GM12873 (cell line): ENCODE measurements at regions not wholly inside any gene's neighbourhood (a gene's known extent, or its start where the extent isn't known, plus 50 kb on each side); places are given as distances from the start of the nearest gene placed in this dataset.

Experiments
- TF ChIP-seq, protein P1 (sequence below): IDR thresholded peaks from 2 replicates; pipeline ENCODE4 v1.5.1; 2012; ENCODE audit warnings: low read depth, mild to moderate bottlenecking, moderate library complexity, low read length, control low read depth; ENCODE audit not compliant: insufficient read depth; ENCODE audit errors: missing control alignments

DNA sequence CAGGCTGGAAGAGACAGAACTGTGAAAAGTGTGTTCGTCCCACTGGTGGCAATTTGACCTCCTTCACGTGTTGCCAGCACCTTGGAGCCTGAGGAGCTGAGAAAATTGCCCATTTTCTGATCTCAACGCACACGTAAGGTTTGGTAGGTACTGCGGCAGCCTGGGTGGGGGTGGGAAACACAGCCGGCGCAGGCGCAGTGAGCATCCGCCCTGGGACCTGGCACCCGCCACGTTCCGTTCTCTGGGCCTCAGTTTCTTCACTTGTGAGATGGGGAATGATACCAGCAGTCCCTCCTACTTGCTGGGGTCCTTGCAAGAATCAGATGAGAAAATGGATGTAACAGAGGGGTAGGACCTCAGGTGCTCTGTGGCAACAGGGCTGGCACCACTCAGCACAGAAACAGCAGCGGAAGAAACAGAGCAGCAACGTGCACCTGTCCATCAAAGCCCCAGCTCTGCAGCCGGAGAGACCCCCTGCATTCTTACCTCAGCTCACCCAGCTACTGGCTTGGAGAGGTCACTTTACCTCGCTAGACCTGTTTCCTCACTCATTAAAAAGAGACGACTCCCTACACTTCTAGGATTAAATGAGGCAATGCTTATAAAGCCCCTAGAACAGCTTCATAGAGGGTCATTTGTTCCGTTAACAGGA lies 458.0 kb upstream of the ID2 start:
- TF ChIP-seq, protein P1, sequence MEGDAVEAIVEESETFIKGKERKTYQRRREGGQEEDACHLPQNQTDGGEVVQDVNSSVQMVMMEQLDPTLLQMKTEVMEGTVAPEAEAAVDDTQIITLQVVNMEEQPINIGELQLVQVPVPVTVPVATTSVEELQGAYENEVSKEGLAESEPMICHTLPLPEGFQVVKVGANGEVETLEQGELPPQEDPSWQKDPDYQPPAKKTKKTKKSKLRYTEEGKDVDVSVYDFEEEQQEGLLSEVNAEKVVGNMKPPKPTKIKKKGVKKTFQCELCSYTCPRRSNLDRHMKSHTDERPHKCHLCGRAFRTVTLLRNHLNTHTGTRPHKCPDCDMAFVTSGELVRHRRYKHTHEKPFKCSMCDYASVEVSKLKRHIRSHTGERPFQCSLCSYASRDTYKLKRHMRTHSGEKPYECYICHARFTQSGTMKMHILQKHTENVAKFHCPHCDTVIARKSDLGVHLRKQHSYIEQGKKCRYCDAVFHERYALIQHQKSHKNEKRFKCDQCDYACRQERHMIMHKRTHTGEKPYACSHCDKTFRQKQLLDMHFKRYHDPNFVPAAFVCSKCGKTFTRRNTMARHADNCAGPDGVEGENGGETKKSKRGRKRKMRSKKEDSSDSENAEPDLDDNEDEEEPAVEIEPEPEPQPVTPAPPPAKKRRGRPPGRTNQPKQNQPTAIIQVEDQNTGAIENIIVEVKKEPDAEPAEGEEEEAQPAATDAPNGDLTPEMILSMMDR: no peak

DNA sequence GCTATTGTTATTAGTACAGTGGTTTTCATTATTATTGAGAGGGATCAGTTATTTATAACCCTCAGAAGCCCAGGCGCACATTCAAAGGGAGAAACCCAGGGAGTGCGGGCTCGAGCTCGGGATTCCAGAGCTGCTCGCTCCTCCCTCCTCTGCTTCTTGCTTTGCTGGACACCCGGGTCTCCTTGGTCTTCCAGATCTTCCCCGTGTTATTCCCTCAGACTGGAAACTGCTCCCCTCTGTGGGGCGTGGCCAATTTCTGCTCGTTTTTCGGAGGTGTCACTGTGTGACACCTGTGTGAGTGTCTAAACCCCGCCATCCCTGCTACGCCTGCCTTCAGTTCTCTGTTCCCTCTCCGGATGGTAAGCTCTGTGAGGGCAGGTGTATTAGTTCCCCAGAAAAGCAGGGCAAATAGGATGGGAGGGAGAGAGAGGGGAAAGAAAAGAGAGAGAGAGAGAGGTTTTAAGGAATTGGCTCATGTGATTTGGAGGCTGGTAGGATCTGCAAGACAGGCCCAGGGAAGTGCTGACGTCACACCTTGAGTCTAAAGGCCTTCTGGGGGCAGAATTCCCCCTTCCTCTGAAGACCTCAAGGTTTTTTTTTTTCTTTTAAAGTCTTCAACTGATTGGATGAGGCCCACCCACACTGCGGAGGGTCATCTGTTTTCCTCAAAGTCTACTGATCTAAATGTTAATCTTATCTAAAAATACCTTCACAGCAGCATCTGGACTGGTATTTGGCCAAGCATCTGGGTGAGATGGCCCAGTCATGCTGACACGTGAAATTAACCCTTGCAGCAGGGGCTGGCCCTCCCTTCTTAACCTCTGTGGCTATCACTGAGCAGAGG lies 457.3 kb upstream of the ID2 start:
- TF ChIP-seq, protein P1: no peak

DNA sequence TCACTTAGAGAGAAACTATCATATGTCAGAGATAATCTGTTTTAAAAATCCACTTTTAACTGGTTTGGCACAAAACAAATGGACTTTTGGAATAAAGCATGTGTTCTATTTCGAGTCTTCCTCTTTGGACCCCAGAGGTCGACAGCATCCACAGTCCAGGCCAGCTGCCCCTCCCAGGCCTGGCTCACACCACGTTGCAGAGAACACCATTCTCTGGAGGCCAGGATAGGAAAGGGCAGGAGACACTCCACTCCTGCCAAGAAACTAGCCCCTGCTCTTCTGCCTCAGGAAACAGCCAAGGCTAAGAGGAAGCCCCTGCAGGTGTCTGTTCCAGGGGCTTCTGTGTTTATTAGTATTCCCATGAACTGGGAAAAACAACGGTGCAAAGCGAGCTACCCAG lies 456.6 kb upstream of the ID2 start:
- TF ChIP-seq, protein P1: no peak

DNA sequence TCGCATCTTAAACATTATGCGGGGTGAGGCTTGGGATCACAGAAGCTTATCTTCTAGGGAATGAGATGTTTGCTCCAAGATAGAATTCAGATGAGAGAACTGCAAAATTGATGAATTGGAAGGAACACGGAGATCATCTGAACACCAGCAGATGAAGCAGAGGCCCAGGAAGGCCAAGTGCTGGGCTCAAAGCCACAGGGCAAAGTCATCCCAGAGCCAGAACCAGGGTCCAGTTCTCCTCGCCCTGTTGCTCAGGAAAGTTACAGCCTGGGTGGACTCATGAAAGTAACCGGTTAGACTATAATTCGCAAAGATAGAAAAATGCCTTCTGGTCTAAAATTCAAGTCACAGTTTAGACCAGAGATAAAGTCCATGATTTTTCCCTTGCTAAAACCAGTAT lies 456.1 kb upstream of the ID2 start:
- TF ChIP-seq, protein P1: no peak

DNA sequence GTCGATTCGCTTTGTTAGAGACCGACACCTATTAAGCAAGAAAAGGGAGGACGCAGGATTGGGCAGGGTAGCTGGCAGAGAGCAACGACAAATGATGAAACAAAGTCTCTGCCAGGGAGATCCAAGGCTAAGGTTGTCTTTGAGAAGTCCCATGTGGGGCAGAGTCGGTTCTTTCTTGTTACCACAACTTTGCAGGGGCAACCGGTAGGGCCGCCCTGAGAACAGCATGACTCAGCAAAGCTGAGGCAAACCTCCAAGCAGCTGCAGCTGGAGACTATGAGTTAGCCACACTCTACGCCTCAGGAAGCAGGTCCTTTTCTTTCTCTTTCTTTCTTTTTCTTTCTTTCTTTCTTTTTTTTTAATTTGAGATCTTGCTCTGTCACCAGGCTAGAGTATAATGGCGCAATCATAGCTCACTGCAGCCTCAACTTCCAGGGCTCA lies 452.3 kb upstream of the ID2 start:
- TF ChIP-seq, protein P1: peak; percentile 14

DNA sequence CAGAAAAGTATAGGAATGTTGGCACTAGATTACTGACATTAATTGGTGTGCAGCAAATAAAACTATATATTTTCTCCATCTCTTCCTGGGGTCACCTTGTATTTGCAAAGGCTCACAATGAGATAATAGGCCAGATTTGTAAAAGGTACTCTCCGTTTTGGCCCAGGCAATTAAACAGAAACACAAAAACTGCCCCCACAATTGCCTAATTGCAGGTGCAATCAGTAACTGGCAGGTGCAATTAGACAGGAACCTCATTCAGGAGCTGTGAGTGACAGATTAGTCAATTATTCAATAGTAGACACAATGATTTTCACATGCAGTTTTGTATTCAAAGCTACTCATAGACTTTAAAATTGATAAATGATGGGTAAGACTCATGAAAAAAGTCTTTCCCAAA lies 451.4 kb upstream of the ID2 start:
- TF ChIP-seq, protein P1: no peak

DNA sequence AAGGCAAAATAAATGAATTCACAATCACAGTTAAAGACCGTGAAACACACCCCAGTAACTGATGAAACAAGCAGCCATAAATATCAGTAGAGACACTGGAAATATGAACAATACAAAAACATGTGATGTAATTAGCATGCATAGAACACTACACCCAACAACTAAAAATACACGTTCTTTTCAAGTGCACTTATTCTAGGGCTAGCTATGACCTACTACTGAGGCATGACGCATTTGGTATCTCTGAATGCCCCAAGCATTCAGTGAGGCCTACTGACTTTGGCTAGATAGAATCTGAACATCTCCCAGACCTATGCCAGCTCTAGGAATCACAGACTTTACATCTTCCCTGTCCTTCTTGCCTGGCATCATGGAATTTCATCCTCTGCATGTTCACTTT lies 450.0 kb upstream of the ID2 start:
- TF ChIP-seq, protein P1: no peak
